OCI-LY3 (cell line): ENCODE measurements at regions not wholly inside any gene's neighbourhood (a gene's known extent, or its start where the extent isn't known, plus 50 kb on each side); places are given as distances from the start of the nearest gene placed in this dataset.

Experiments used
- CTCF ChIP-seq: fragments of 200-600, 300-600 bp; sonication (generic); IDR thresholded peaks from 2 replicates; pipeline ENCODE4 v1.5.1; 2014; ENCODE audit warnings: antibody characterized with exemption, low read length, low read depth
- EZH2phosphoT487 ChIP-seq: fragments of 200-600 bp; shearing (Covaris generic); IDR thresholded peaks from 2 replicates; pipeline ENCODE4 v1.6.1; 2018; ENCODE audit warnings: antibody characterized with exemption, mixed run types, low read depth

GRCh38 chr13:82115391-82115790, 1766.9 kb downstream of the SLITRK1 start:
- TF ChIP-seq CTCF (no peak), EZH2phosphoT487 (no peak)
